GM21515 (cell line): ENCODE measurements at regions not wholly inside any gene's neighbourhood (a gene's known extent, or its start where the extent isn't known, plus 50 kb on each side); places are given as distances from the start of the nearest gene placed in this dataset.
"Not testable (repeated sequence)": the region's sequence is repeated elsewhere in the genome, so short reads cannot be mapped to it uniquely, and the experiment has no call there.

Experiments
- ATAC-seq: cut with Tn5 transposase; IDR thresholded peaks from one replicate; pipeline ENCODE4 v1.9.1; 2021; ENCODE audit not compliant: unreplicated experiment

- ATAC-seq = no peak
Measured at GRCh38 chrX:65331371-65331770, 203.2 kb downstream of the LAS1L start.

GRCh38 chrX:65300104-65300809, 234.3 kb downstream of the LAS1L start:
- ATAC-seq = no peak

- not testable (repeated sequence) for ATAC-seq
Measured at GRCh38 chrX:65282905-65283304, 251.7 kb downstream of the LAS1L start.

DNA sequence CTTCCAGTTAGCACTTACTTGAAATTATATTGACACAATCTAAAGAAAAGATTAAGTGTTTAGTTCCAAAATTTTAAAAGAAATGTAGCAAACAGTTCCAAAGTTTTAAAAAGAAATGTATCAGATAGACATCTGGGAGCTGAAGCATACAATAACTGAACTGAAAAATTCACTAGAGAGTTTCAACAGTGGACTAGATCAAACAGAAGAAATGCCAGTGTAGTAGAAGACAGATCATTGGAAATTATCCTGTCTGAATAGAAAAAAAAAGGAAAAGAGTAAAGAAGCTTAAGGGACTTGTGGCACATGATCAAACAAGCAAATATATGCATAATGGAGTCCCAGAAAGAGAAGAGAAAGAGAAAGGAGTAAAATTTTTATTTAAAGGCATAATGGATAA, 261.4 kb downstream of the LAS1L start:
- no peak for ATAC-seq

- ATAC-seq = no peak
Measured at GRCh38 chrX:65266482-65266881, 268.1 kb downstream of the LAS1L start.

DNA sequence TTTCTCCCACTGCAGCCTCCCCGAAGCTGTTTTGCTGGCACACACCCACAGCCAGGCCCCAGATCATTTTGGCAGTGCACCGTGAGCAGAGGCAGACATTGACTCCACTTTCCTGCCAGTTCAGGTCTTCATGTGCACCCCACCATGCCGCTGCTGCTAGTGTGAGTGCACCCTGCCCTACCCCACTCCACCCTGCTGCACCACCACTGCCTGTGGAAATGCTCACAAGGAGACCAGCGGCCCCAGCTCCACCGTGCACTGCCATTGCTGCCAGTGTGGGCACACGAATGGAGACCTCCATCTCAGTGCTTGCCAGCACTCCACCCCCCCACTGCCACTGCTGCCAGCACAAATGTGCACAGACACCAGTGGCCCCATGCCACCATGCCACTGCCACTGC, 277.6 kb upstream of the ZC4H2 start:
- ATAC-seq = no peak

DNA sequence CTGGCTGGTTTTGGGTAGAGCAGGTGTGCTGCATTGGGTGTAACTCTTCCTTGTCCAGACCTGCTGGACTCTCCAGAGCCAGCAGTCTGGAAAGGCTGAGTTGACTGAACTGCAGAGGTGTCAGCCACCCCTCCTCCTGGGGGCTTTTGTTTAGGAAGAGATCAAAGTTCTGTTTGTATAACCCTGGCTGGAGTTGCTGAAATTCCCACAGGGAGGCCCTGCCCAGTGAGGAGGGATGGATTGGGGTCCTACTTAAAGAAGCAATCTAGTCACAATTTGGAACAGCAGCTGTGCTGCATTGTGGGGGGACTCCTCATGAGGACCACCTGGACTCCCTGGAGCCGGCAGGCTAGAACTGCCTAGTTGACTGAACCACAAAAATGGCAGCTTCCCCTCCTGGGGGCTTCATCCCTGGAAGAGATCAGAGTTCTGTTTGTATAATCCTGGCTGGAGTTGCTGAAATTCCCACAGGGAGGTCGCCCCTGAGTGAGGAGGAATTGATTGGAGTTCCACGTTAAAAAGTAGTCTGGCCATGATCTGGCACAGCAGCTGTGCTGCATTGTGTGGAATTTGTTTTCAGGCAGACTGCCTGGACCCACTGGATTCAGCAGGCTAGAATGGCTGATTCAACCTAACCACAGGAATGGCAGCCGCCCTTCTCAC, 264.9 kb upstream of the ZC4H2 start:
- no peak for ATAC-seq

DNA sequence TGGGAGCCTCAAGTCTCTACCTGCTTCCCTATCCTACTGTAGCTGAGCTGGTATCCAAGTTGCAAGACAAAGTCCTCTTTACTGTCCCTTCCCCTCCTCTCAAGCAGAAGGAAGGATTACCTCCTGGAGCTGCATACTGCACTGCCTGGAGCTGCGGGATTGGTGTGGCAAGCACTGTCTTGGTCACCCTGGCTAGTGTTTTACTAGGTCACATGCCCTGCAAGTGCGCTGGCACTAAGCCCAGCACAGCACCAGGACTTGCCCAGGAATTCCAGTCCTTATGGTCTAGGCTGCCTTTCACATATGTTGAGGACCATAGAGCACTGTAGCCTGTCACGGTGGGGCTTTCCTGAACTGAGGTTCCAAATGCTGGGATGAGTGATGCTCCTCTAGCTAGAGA, 227.3 kb upstream of the ZC4H2 start:
- ATAC-seq = no peak

DNA sequence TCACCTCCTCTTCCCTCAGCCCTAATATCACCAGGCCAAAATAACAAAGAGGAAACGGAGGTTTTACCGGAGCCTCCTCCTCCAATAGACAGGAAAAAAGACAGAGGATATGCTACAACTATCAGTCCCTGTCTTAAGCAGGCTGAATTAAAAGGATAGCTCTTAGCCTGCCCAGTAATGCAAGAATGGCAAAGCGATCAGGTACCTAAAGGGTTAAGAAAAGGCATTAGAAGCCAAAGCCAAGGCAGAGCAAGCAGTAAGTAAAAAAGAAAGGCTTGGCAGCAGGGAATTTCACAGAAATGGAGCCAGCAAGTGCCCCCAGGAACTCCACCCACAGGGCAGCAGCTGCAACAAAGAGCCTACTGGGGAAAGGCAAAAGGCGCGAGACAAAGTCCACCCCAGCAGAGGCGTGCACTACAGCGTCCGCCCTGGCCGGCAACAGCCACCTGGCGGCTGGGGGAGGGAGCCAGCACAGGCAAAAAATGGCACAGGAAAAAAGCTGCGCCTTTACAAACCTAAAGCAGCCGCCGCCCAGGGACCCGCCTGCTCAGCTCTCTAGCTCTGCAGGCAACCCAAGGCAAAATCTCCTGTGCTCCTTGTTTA, 220.6 kb upstream of the ZC4H2 start:
- ATAC-seq = no peak

GRCh38 chrX:65195621-65196020, 219.4 kb upstream of the ZC4H2 start:
- no peak for ATAC-seq

GRCh38 chrX:65194547-65194946, 218.3 kb upstream of the ZC4H2 start:
- ATAC-seq = no peak

- not testable (repeated sequence) for ATAC-seq
Measured at GRCh38 chrX:65163325-65163724, 187.1 kb upstream of the ZC4H2 start.

GRCh38 chrX:65148232-65148631, 172.0 kb upstream of the ZC4H2 start:
- ATAC-seq = no peak

GRCh38 chrX:65136424-65136823, 160.2 kb upstream of the ZC4H2 start:
- no peak for ATAC-seq

DNA sequence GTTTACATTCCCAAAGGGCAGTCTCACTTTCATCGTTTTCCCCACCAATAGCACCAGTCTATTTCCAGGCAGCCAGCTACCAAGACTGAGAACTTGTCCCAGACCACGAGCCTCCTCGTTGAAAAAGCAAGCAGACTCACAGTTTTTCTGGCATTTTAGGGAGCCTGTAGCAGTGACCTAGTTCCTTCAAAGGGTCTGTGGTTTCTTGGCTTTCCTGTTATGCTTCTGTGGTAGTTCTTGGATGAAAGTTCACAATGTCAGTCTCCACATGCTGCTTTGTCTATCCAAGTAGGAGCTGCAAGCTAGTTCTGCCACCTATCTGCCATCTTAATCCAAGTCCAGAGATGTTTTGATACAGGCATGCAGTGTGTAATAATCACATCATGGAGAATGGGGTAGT, 151.6 kb upstream of the ZC4H2 start:
- no peak for ATAC-seq

- no peak for ATAC-seq
Measured at GRCh38 chrX:65098851-65099250, 122.6 kb upstream of the ZC4H2 start.

DNA sequence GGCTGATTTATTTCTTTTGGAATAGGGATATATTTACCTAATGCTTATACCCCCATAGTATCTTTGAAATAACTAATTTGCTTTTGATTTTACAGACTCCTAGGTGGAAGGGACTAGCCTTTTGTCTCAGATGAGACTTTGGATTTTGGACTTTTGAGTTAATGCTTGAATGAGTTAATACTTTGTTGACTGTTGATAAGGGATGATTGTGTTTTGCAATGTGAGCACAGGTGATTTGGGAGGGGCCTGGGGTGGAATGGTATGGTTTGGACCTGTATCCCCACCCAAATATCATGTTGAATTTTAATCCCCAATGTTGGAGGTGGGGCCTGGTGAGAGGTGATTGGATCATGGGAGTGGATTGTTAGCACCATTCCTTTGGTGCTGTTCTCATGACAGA, 117.4 kb upstream of the ZC4H2 start:
- no peak for ATAC-seq

GRCh38 chrX:65073233-65073632, 97.0 kb upstream of the ZC4H2 start:
- ATAC-seq = no peak

DNA sequence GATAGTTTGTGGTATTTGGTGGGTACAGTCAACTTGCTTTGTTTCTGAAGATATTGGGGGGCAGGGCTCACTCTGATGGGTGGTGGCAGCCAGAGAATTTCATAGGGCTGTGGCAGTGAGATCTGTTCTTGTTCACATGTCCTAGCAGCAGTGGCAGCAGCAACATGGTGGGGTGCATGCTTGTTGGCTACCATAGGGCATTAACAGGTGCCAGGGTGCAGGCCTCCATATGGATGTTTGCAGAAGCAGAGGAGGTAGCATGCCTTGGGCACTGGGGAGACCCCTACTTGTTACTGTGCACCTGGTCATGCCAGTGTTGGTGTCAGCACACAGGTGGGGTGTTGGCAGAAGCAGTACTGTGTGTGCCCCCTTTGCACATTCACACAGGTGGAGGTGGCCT, 96.3 kb upstream of the ZC4H2 start:
- no peak for ATAC-seq

DNA sequence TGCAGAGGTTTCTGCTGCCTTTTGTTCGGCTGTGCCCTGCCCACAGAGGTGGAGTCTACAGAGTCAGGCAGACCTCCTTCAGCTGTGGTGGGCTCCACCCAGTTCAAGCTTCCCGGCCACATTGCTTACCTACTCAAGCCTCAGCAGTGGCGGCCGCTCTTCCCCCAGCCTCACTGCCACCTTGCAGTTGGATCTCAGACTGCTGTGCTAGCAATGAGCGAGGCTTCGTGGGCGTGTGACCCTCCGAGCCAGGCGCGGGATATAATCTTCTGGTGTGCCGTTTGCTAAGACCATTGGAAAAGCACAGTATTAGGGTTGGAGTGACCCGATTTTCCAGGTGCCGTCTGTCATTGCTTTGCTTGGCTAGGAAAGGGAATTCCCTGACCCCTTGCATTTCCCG, 82.4 kb upstream of the ZC4H2 start:
- not testable (repeated sequence) for ATAC-seq

DNA sequence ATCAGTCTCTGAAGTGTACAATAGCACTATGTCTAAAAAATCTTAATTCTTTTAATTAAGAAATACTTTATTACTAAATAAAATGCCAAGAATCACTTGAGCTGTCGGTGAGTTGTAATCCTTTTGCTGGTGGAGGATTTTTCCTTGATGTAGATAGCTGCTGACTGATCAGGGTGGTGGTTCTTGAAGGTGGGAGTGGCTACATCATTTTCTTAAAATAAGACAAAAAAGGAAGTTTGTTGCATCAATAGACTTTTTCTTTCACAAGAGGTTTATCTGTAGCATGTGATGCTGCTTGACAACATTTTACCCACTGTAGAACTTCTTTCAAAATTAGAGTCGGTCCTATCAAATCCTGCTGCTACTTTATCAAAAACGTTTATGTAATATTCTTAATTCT, 68.8 kb upstream of the ZC4H2 start:
- no peak for ATAC-seq

DNA sequence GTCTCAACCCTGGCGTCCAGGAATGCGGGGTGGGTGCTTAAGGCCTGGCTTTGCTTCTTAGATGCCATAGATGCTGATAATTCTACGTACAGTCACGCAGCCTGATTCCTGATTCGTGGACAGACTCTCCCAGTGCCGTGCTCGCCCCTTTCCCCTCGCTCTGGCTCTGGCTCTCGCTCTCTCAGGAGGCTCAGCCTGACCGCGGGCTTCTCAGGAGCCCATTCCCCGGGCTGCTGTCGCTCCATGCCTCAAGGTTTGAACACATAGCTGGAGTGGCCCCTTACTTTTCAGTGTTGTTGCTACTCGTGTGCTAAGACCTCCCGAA, 59.2 kb upstream of the ZC4H2 start:
- peak; percentile 38 for ATAC-seq
